ENCODE measurements at regions not wholly inside any gene's neighbourhood (a gene's known extent, or its start where the extent isn't known, plus 50 kb on each side); places are given as distances from the start of the nearest gene placed in this dataset.

DNA sequence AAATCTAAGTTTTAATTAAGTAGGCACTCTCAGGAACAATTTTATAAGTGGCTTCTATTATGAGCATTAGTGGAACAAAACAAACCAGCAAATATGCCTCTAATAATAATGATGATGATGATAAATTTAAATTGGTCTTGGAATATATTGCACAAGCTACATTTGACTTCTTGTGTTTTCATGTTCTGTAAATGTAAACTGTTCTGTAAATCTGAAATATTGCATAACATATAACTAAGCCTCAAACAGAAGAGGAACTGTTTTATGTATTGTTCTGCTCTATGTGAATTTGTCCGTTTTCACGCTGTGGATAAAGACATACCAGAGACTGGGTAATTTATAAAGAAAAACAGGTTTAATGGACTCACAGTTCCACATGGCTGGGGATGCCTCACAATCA, 625.2 kb upstream of the CELF2 start:
- H2AFZ ChIP-seq (ENCODE audit: low read depth, low read length): no peak overlapping the region
- dilution Hi-C loops (cut with MboI; ENCODE audit: extremely low pct_ligation_motif_present, low sequenced_read_pairs) (no loop called here), intact Hi-C loops (cut with micrococcal nuclease) (no loop called here)
- no peak overlapping the region for H3K4me2 ChIP-seq (ENCODE audit: insufficient read depth, low read length)
- no peak overlapping the region for H3K27ac ChIP-seq (ENCODE audit: insufficient read depth, low read depth, low read length)
- POLR2A ChIA-PET: no interaction called here
- no peaks in the 10 kb centered on the region for H3K4me1 ChIP-seq (ENCODE audit: control insufficient read depth, extremely low read depth, insufficient read depth, low read length)
- H3K36me3 ChIP-seq (ENCODE audit: control insufficient read depth in 2 of 2, extremely low read depth in 1 of 2, insufficient read depth in 2 of 2, low read length in 2 of 2): no peaks in the 10 kb centered on the region
- H3K9me1 ChIP-seq (replicated peaks; ENCODE audit: control insufficient read depth, extremely low read depth, insufficient read depth, low read length): no peaks in the 10 kb centered on the region
- BruUV-seq (replicated peaks): no TSS peak
- DNase-seq (ENCODE audit: low read depth, low spot score): no peak
- TF ChIP-seq GATA2 (IDR thresholded peaks at IDR 0.05; ENCODE audit: insufficient read depth, insufficient read length, low read depth, low read length) (no peak), FOS (IDR thresholded peaks at IDR 0.05; ENCODE audit: borderline replicate concordance, insufficient read depth, low read length) (no peak), JUN (IDR thresholded peaks at IDR 0.05; ENCODE audit: borderline replicate concordance, insufficient read depth, insufficient read length, low read depth) (no peak), POLR2A (IDR thresholded peaks at IDR 0.05; ENCODE audit: low read depth, low read length) (no peak)
- TF ChIP-seq, protein P1, sequence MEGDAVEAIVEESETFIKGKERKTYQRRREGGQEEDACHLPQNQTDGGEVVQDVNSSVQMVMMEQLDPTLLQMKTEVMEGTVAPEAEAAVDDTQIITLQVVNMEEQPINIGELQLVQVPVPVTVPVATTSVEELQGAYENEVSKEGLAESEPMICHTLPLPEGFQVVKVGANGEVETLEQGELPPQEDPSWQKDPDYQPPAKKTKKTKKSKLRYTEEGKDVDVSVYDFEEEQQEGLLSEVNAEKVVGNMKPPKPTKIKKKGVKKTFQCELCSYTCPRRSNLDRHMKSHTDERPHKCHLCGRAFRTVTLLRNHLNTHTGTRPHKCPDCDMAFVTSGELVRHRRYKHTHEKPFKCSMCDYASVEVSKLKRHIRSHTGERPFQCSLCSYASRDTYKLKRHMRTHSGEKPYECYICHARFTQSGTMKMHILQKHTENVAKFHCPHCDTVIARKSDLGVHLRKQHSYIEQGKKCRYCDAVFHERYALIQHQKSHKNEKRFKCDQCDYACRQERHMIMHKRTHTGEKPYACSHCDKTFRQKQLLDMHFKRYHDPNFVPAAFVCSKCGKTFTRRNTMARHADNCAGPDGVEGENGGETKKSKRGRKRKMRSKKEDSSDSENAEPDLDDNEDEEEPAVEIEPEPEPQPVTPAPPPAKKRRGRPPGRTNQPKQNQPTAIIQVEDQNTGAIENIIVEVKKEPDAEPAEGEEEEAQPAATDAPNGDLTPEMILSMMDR (IDR thresholded peaks at IDR 0.05; ENCODE audit: extremely low read depth in 1 of 2, insufficient read depth in 1 of 2, low read depth in 1 of 2, low read length in 2 of 2): no peak
- no peak for FAIRE-seq
- H3K4me3 ChIP-seq (replicated peaks in 1 of 3; ENCODE audit: insufficient read depth in 1 of 3, low read depth in 1 of 3, low read length in 3 of 3): no peak overlapping the region
- H3K9ac ChIP-seq (replicated peaks; ENCODE audit: extremely low read depth, insufficient read depth, low read length): no peak overlapping the region
- H3K27me3 ChIP-seq (ENCODE audit: control insufficient read depth in 2 of 2, insufficient read depth in 2 of 2, low read length in 2 of 2): no peaks in the 10 kb centered on the region
- H4K20me1 ChIP-seq (replicated peaks; ENCODE audit: control insufficient read depth, extremely low read depth, insufficient read depth, low read length): no peaks in the 10 kb centered on the region
- CTCF ChIA-PET: no interaction called here
- H3K9me3 ChIP-seq (replicated peaks; ENCODE audit: control insufficient read depth, insufficient read depth, low read length): no peaks in the 10 kb centered on the region
- H3K79me2 ChIP-seq (ENCODE audit: control insufficient read depth, insufficient read depth, low read length): no peaks in the 10 kb centered on the region

DNA sequence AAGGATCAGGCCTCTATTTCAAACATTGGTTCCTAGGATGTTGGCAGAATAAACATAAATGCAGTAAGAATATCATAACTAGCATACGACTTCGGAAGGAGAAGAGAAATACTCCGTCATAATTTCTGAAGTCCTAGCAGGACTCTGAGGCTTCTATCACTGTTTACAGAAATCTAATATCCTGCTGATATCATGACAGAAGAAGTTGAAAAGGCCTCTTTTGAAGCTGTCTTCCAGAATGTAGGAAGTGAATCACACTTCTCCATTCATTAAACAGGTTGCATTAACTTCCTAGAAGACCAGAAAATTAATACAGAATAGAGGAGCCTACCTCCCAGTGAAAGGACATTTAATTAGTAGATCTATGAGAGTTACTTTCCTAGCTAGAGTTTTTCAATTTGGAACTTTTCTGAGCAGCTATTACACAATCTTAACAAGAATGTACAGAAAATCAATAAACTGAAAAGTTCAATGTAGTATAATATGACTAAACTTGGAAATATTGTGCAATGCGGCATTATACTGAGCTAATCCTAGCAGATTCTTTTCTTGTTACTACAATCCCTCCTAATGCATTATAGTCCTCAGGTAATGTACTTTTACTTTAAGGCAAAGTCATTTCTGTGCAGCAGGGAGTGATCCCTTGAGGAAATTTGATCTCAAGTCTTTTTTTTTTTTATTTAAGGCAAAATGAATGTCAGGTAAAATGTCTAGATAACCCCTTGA, 622.6 kb upstream of the CELF2 start:
- FAIRE-seq: no peak
- H3K79me2 ChIP-seq (ENCODE audit: control insufficient read depth, insufficient read depth, low read length): no peaks in the 10 kb centered on the region
- H3K4me1 ChIP-seq (ENCODE audit: control insufficient read depth, extremely low read depth, insufficient read depth, low read length): no peaks in the 10 kb centered on the region
- intact Hi-C loops (cut with micrococcal nuclease): no loop called here
- dilution Hi-C loops (cut with MboI; ENCODE audit: extremely low pct_ligation_motif_present, low sequenced_read_pairs): no loop called here
- H3K27ac ChIP-seq (ENCODE audit: insufficient read depth, low read depth, low read length): no peak overlapping the region
- no peak overlapping the region for H2AFZ ChIP-seq (ENCODE audit: low read depth, low read length)
- no peaks in the 10 kb centered on the region for H3K36me3 ChIP-seq (ENCODE audit: control insufficient read depth in 2 of 2, extremely low read depth in 1 of 2, insufficient read depth in 2 of 2, low read length in 2 of 2)
- no peak overlapping the region for H3K9ac ChIP-seq (replicated peaks; ENCODE audit: extremely low read depth, insufficient read depth, low read length)
- H3K9me1 ChIP-seq (replicated peaks; ENCODE audit: control insufficient read depth, extremely low read depth, insufficient read depth, low read length): no peaks in the 10 kb centered on the region
- H3K9me3 ChIP-seq (replicated peaks; ENCODE audit: control insufficient read depth, insufficient read depth, low read length): no peaks in the 10 kb centered on the region
- BruUV-seq (replicated peaks): no TSS peak
- H3K4me2 ChIP-seq (ENCODE audit: insufficient read depth, low read length): no peak overlapping the region
- CTCF ChIA-PET: no interaction called here
- no peak overlapping the region for H3K4me3 ChIP-seq (replicated peaks in 1 of 3; ENCODE audit: insufficient read depth in 1 of 3, low read depth in 1 of 3, low read length in 3 of 3)
- TF ChIP-seq JUN (IDR thresholded peaks at IDR 0.05; ENCODE audit: borderline replicate concordance, insufficient read depth, insufficient read length, low read depth): no peak
- TF ChIP-seq EZH2 (IDR thresholded peaks at IDR 0.05; ENCODE audit: borderline replicate concordance, low read depth, low read length, severe bottlenecking): no peak
- TF ChIP-seq POLR2AphosphoS5 (IDR thresholded peaks at IDR 0.05; ENCODE audit: insufficient read depth, low read depth, low read length): no peak
- TF ChIP-seq, protein P2, sequence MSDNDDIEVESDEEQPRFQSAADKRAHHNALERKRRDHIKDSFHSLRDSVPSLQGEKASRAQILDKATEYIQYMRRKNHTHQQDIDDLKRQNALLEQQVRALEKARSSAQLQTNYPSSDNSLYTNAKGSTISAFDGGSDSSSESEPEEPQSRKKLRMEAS (IDR thresholded peaks at IDR 0.05; ENCODE audit: insufficient read depth, insufficient read length): no peak
- TF ChIP-seq, protein P1 (IDR thresholded peaks at IDR 0.05; ENCODE audit: extremely low read depth in 1 of 2, insufficient read depth in 1 of 2, low read depth in 1 of 2, low read length in 2 of 2): no peak
- TF ChIP-seq POLR2A (IDR thresholded peaks at IDR 0.05; ENCODE audit: low read depth, low read length): no peak
- TF ChIP-seq MYC (IDR thresholded peaks at IDR 0.05; ENCODE audit: low read depth, low read length): no peak
- TF ChIP-seq FOS (IDR thresholded peaks at IDR 0.05; ENCODE audit: borderline replicate concordance, insufficient read depth, low read length): no peak
- no peak for TF ChIP-seq GATA2 (IDR thresholded peaks at IDR 0.05; ENCODE audit: insufficient read depth, insufficient read length, low read depth, low read length)
- no peaks in the 10 kb centered on the region for H3K27me3 ChIP-seq (ENCODE audit: control insufficient read depth in 2 of 2, insufficient read depth in 2 of 2, low read length in 2 of 2)
- DNase-seq (ENCODE audit: low read depth, low spot score): no peak
- POLR2A ChIA-PET: no interaction called here
- no peaks in the 10 kb centered on the region for H4K20me1 ChIP-seq (replicated peaks; ENCODE audit: control insufficient read depth, extremely low read depth, insufficient read depth, low read length)

Measured in endothelial cell of umbilical vein (primary cell).